HL-60 (cell line): ENCODE measurements at regions not wholly inside any gene's neighbourhood (a gene's known extent, or its start where the extent isn't known, plus 50 kb on each side); places are given as distances from the start of the nearest gene placed in this dataset.

Source experiments
- DNase-seq, 2 experiments: peaks; one replicate each; pipeline ENCODE4 v3.0.0-alpha.2; 2010 to 2020; ENCODE audit warnings: low read depth in 1 of 2, low spot score in 1 of 2
- H3K27ac ChIP-seq: fragments of 250-450 bp; sonication (Bioruptor Pico); replicated peaks from 2 replicates; pipeline ENCODE4 v1.5.1; 2020; ENCODE audit warnings: mild to moderate bottlenecking, moderate library complexity
- H3K27me3 ChIP-seq: fragments of 250-450 bp; sonication (Bioruptor Pico); 2 replicates; pipeline ENCODE4 v1.5.1; 2021; ENCODE audit warnings: mild to moderate bottlenecking, moderate library complexity; ENCODE audit not compliant: insufficient read depth, poor library complexity, severe bottlenecking
- H3K4me3 ChIP-seq: replicated peaks from 2 replicates; pipeline ENCODE4 v1.5.1; 2011; ENCODE audit warnings: mild to moderate bottlenecking, control low read depth, low read length; ENCODE audit not compliant: insufficient read depth
- GABPA ChIP-seq: IDR thresholded peaks from 2 replicates; pipeline ENCODE4 v1.6.1; 2012; ENCODE audit warnings: low read depth
- POLR2AphosphoS5 ChIP-seq: IDR thresholded peaks from 2 replicates; pipeline ENCODE4 v1.6.1; 2012; ENCODE audit warnings: low read depth
- REST ChIP-seq: IDR thresholded peaks from 2 replicates; pipeline ENCODE4 v1.6.1; 2012; ENCODE audit warnings: low read depth; ENCODE audit not compliant: insufficient replicate concordance
- SPI1 ChIP-seq: IDR thresholded peaks from 2 replicates; pipeline ENCODE4 v1.6.1; 2012; ENCODE audit warnings: low read depth, mild to moderate bottlenecking, borderline replicate concordance
- TF ChIP-seq, protein P1 (sequence below): IDR thresholded peaks from one replicate; pipeline ENCODE4 v1.5.1; 2011; ENCODE audit warnings: low read length, control low read depth, inconsistent platforms; ENCODE audit not compliant: insufficient read depth

GRCh38 chr11:69388661-69389060, 92.8 kb upstream of the LINC01488 start:
- H3K27ac ChIP-seq: no peak overlapping the region
- H3K4me3 ChIP-seq: no peak overlapping the region
- DNase-seq: no peak
- H3K27me3 ChIP-seq: no peaks in the 10 kb centered on the region
- TF ChIP-seq GABPA (no peak), REST (no peak), SPI1 (no peak), POLR2AphosphoS5 (no peak)
- TF ChIP-seq, protein P1, sequence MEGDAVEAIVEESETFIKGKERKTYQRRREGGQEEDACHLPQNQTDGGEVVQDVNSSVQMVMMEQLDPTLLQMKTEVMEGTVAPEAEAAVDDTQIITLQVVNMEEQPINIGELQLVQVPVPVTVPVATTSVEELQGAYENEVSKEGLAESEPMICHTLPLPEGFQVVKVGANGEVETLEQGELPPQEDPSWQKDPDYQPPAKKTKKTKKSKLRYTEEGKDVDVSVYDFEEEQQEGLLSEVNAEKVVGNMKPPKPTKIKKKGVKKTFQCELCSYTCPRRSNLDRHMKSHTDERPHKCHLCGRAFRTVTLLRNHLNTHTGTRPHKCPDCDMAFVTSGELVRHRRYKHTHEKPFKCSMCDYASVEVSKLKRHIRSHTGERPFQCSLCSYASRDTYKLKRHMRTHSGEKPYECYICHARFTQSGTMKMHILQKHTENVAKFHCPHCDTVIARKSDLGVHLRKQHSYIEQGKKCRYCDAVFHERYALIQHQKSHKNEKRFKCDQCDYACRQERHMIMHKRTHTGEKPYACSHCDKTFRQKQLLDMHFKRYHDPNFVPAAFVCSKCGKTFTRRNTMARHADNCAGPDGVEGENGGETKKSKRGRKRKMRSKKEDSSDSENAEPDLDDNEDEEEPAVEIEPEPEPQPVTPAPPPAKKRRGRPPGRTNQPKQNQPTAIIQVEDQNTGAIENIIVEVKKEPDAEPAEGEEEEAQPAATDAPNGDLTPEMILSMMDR: no peak

DNA sequence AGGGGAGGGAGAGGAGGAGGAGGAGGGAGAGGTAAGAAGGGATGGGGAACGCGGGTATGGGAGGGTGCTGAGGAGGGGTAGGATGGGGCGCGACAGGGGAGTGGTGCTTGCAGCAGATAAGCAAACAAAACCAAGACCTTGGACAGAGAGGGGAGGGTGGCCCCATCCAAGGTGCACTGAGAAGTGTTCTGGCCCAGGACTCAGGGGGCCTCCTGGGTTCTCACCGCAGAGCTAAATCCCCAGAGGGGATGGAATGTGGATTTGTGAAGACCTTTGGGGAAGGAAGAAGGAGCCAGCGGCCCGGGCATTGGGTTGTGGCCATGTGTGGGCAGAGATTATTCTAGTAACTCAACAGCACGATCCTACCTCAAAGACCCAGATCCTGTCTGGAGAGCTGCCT, 90.9 kb upstream of the LINC01488 start:
- H3K27ac ChIP-seq: no peak overlapping the region
- TF ChIP-seq GABPA (no peak), POLR2AphosphoS5 (no peak), REST (no peak), SPI1 (no peak)
- TF ChIP-seq, protein P1: no peak
- H3K27me3 ChIP-seq: no peaks in the 10 kb centered on the region
- H3K4me3 ChIP-seq: no peak overlapping the region
- no peak for DNase-seq

- H3K27ac ChIP-seq: no peak overlapping the region
- TF ChIP-seq GABPA: no peak
- no peak for TF ChIP-seq SPI1
- TF ChIP-seq, protein P1: no peak
- no peak for TF ChIP-seq POLR2AphosphoS5
- no peak for TF ChIP-seq REST
- H3K4me3 ChIP-seq: no peak overlapping the region
- no peak for DNase-seq
- no peaks in the 10 kb centered on the region for H3K27me3 ChIP-seq
Observed at GRCh38 chr11:69391192-69392103, 90.0 kb upstream of the LINC01488 start.
